ENCODE measurements at regions not wholly inside any gene's neighbourhood (a gene's known extent, or its start where the extent isn't known, plus 50 kb on each side); places are given as distances from the start of the nearest gene placed in this dataset.
"Not testable (repeated sequence)": the region's sequence is repeated elsewhere in the genome, so short reads cannot be mapped to it uniquely, and the experiment has no call there.

GRCh38 chr12:124378926-124379325 is 84.0 kb downstream of the RFLNA start:
- TF ChIP-seq ZFX (IDR thresholded peaks at IDR 0.05) (no peak), CTCF (conservative IDR thresholded peaks at IDR 0.05) (no peak)
- H3K27ac ChIP-seq: no peak overlapping the region

DNA sequence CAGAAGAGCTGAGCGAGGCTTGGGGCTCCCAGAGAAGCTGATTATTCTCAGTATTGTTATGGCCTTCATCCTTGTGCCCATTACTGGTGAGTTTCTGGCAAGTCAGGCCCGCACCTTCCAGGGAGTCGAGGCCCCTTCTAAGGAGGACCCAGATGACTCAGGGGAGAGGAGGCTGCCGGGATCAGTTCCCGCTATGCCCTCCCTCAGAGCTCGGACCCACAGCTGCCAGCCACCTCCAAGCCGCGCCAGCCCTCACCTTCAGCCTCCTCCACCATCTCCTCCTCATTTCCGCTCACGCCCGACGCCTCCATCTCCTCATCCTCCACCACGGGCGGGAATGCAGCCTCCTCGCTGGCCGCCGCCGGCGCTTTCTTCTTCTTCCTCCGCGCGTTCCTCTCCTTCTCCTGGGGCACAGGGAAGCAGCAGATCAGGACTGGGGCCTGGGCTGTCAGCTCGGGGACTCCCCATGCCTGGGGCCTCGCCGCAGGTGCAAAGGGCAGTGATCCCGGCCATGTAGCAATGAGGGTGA is 83.2 kb downstream of the RFLNA start:
- no peak overlapping the region for H3K27ac ChIP-seq
- no peak for TF ChIP-seq CTCF (conservative IDR thresholded peaks at IDR 0.05)
- no peak for TF ChIP-seq ZFX (IDR thresholded peaks at IDR 0.05)

GRCh38 chr12:124376435-124376834 is 81.5 kb downstream of the RFLNA start:
- no peak overlapping the region for H3K27ac ChIP-seq

GRCh38 chr12:124375789-124376175 is 80.9 kb downstream of the RFLNA start:
- no peak for TF ChIP-seq CTCF (conservative IDR thresholded peaks at IDR 0.05)
- no peak for TF ChIP-seq ZFX (IDR thresholded peaks at IDR 0.05)
- no peak overlapping the region for H3K27ac ChIP-seq

More at GRCh38 chr12:124376435-124376834, 81.5 kb downstream of the RFLNA start:
- TF ChIP-seq ZFX (IDR thresholded peaks at IDR 0.05): no peak
- no peak for TF ChIP-seq CTCF (conservative IDR thresholded peaks at IDR 0.05)

- H3K27ac ChIP-seq: no peak overlapping the region
- TF ChIP-seq ZFX (IDR thresholded peaks at IDR 0.05) (no peak), CTCF (conservative IDR thresholded peaks at IDR 0.05) (no peak)
Measured at GRCh38 chr12:124375141-124375788, 80.4 kb downstream of the RFLNA start.

DNA sequence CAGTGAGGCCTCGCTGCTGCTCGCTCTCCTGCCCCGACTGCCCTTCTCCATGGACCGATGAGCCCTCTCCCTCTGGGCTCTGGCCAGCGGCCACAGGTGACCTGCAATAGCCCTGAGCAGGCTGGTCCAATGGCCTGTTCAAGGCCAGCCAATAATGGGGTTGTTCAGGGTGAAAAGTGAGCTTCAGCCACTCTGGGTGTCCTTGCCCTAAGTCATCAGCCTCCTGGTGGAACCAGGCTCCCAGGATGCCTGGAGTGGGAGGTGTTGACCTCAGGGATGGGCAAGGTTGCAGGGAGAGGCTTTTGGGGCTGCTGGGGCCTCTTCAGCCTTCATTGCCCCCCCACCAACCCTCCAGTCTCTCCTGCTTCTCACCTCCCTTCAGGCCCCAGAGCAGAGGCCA is 79.7 kb downstream of the RFLNA start:
- TF ChIP-seq ZFX (IDR thresholded peaks at IDR 0.05) (no peak), CTCF (conservative IDR thresholded peaks at IDR 0.05) (no peak)
- no peak overlapping the region for H3K27ac ChIP-seq

GRCh38 chr12:124374147-124374546 is 79.3 kb downstream of the RFLNA start:
- TF ChIP-seq CTCF (conservative IDR thresholded peaks at IDR 0.05): no peak
- no peak for TF ChIP-seq ZFX (IDR thresholded peaks at IDR 0.05)
- no peak overlapping the region for H3K27ac ChIP-seq

DNA sequence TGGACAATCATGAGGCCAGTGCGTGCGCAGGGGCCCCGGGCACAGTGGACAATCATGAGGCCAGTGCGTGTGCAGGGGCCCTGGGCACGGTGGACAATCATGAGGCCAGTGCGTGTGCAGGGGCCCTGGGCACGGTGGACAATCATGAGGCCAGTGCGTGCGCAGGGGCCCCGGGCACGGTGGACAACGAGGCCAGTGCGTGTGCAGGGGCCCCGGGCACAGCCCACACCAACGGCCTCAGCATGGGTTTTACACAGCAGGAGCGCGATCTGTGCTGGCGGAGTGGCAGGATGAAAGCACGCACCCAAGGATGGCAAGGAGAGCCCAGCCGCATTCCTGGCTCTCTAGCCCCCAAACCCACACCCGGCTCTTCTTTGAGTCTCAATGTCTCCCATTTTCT is 78.8 kb downstream of the RFLNA start:
- H3K27ac ChIP-seq: not testable (repeated sequence)

Measured in C4-2B (cell line).